NT2/D1 (cell line): ENCODE measurements at regions not wholly inside any gene's neighbourhood (a gene's known extent, or its start where the extent isn't known, plus 50 kb on each side); places are given as distances from the start of the nearest gene placed in this dataset.
"Not testable (repeated sequence)": the region's sequence is repeated elsewhere in the genome, so short reads cannot be mapped to it uniquely, and the experiment has no call there.

ENCODE experiments used
- DNase-seq: peaks from one replicate; pipeline ENCODE4 v3.0.0-alpha.2; 2011; ENCODE audit warnings: low read depth, low spot score
- H3K27me3 ChIP-seq: 2 replicates; pipeline ENCODE4 v1.6.0; 2011; ENCODE audit warnings: mild to moderate bottlenecking; ENCODE audit not compliant: insufficient read length, insufficient read depth
- H3K36me3 ChIP-seq: 2 replicates; pipeline ENCODE4 v1.6.1; 2011; ENCODE audit warnings: mild to moderate bottlenecking, low read length, mixed read lengths; ENCODE audit not compliant: insufficient read depth, insufficient read length
- H3K4me1 ChIP-seq: 2 replicates; pipeline ENCODE4 v1.5.1; 2011; ENCODE audit not compliant: insufficient read depth, insufficient read length
- H3K4me3 ChIP-seq: 2 replicates; pipeline ENCODE4 v1.5.1; 2011; ENCODE audit warnings: low read depth; ENCODE audit not compliant: insufficient read length
- H3K9ac ChIP-seq: 2 replicates; pipeline ENCODE4 v1.6.0; 2011; ENCODE audit warnings: low read depth; ENCODE audit not compliant: insufficient read length
- H3K9me3 ChIP-seq: 2 replicates; pipeline ENCODE4 v1.5.1; 2011; ENCODE audit warnings: mild to moderate bottlenecking, low read length; ENCODE audit not compliant: insufficient read depth
- SUZ12 ChIP-seq: IDR thresholded peaks from 2 replicates; pipeline ENCODE4 v1.6.1; 2011; ENCODE audit not compliant: insufficient read length, insufficient read depth; ENCODE audit errors: extremely low read depth
- YY1 ChIP-seq: IDR thresholded peaks from 2 replicates; pipeline ENCODE4 v1.6.1; 2011; ENCODE audit not compliant: insufficient read length, insufficient read depth
- ZNF274 ChIP-seq: IDR thresholded peaks from 2 replicates; pipeline ENCODE4 v1.6.1; 2011; ENCODE audit warnings: mild to moderate bottlenecking, low read depth, low read length

DNA sequence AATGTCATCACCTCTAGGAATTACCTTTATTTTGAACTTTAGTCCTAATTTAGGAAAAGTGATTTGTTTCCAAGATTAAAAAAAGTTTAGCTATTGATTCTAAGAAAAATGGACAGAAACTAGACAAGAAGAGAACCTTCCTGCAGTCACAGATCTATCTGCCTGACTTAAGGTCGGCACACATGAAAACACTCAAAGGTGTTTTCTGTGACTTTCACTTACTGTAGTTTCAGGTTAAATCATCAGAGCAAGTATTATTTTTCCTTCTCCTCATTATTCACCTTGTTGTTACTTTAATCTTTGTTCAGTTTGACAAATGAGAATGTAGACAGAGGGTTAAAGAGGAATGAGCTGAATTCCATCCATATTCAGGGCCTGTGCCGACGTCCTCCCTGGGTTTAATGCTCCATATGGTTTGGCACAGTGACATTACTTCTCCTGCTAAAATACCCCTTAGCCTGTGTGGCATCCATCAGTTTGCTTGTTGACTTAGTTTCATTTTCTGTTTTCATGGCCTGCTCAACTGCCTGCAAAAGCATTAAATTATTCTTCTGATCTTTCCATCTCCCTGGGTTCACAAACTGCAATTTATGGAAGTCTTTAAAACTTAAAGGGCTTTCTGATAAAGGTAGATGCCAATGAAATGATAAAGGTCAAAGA is 352.7 kb downstream of the NKX6-1 start:
- H3K9me3 ChIP-seq = no peaks in the 10 kb centered on the region
- no peak overlapping the region for H3K9ac ChIP-seq
- no peaks in the 10 kb centered on the region for H3K4me1 ChIP-seq
- DNase-seq = no peak
- H3K27me3 ChIP-seq = no peaks in the 10 kb centered on the region
- no peaks in the 10 kb centered on the region for H3K36me3 ChIP-seq
- no peak for TF ChIP-seq YY1
- TF ChIP-seq ZNF274 = no peak
- no peak for TF ChIP-seq SUZ12
- no peak overlapping the region for H3K4me3 ChIP-seq

GRCh38 chr4:84145176-84145575 is 353.9 kb downstream of the NKX6-1 start:
- H3K9ac ChIP-seq = no peak overlapping the region
- H3K4me1 ChIP-seq = no peaks in the 10 kb centered on the region
- H3K27me3 ChIP-seq = no peaks in the 10 kb centered on the region
- no peaks in the 10 kb centered on the region for H3K36me3 ChIP-seq
- TF ChIP-seq ZNF274 = no peak
- no peak for TF ChIP-seq YY1
- no peak for TF ChIP-seq SUZ12
- no peak overlapping the region for H3K4me3 ChIP-seq
- DNase-seq = no peak
- no peaks in the 10 kb centered on the region for H3K9me3 ChIP-seq

DNA sequence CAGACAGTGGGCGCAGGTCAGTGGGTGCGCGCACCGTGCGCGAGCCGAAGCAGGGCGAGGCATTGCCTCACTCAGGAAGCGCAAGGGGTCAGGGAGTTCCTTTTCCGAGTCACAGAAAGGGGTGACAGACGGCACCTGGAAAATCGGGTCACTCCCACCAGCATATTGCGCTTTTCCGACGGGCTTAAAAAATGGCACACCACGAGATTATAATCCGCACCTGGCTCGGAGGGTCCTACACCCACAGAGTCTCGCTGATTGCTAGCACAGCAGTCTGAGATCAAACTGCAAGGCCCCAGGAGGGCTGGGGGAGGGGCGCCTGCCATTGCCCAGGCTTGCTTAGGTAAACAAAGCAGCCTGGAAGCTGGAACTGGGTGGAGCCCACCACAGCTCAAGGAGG is 372.2 kb downstream of the NKX6-1 start:
- not testable (repeated sequence) for H3K9me3 ChIP-seq, H3K36me3 ChIP-seq, H3K4me1 ChIP-seq, H3K27me3 ChIP-seq
- Histone ChIP-seq H3K9ac (peak overlapping the region; percentile 32), H3K4me3 (peak overlapping the region; percentile 21)
- DNase-seq = peak; percentile 1

DNA sequence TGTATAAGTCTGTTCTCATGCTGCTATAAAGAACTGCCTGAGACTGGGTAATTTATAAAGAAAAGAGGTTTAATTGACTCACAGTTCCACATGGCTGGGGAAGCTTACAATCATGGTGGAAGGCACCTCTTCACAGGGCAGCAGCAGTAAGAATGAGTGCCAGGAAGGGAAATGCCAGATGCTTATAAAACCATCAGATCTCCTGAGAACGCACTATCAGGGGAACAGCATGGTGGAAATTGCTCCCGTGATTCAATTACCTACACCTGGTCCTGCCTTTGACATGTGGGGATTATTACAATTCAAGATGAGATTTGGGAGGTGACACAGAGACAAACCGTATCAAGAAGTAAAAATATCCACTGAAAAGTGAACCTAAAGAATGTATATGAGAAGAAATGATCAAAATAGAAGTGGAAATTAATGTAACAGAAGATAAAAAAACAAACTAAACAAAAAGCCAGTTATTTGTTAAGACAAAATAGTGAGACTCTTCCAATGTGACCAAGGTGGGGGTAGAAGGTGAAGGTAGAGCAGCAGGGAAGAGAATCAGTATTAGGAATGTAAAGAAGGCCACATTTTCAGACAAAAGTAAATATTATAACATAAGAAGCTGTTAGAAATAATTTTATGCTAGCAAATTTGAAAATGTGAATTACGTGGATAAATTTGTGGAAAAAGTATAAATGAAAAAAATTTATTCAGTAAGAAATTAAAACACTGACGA is 372.9 kb downstream of the NKX6-1 start:
- no peaks in the 10 kb centered on the region for H3K4me1 ChIP-seq
- no peaks in the 10 kb centered on the region for H3K36me3 ChIP-seq
- no peaks in the 10 kb centered on the region for H3K27me3 ChIP-seq
- no peak for DNase-seq
- TF ChIP-seq SUZ12 (no peak), ZNF274 (no peak), YY1 (no peak)
- H3K4me3 ChIP-seq = peak overlapping the region; percentile 21
- H3K9ac ChIP-seq = no peak overlapping the region
- no peaks in the 10 kb centered on the region for H3K9me3 ChIP-seq

DNA sequence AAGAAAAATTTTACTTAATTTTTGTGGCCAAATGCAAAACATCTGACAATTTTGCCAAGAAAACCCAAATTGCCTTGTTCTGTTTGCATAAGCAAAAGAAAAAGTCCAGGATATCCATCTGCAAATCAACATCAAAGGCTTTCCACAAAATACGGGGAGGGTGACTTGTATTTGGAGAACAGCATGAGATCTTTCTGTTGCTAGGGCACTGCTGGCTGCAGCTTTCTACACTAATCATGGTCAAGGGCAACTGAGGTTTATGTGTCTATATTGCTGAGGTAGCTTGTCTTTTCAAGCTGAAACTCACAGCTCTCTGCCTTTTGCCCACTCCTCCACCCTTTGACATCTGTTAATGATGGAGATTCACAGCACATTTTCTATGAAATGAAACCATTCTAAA is 389.1 kb downstream of the NKX6-1 start:
- Histone ChIP-seq H3K27me3 (no peaks in the 10 kb centered on the region), H3K4me1 (no peaks in the 10 kb centered on the region), H3K4me3 (no peak overlapping the region), H3K36me3 (no peaks in the 10 kb centered on the region), H3K9me3 (no peaks in the 10 kb centered on the region), H3K9ac (no peak overlapping the region)
- no peak for DNase-seq
- TF ChIP-seq ZNF274 (no peak), YY1 (no peak), SUZ12 (no peak)

DNA sequence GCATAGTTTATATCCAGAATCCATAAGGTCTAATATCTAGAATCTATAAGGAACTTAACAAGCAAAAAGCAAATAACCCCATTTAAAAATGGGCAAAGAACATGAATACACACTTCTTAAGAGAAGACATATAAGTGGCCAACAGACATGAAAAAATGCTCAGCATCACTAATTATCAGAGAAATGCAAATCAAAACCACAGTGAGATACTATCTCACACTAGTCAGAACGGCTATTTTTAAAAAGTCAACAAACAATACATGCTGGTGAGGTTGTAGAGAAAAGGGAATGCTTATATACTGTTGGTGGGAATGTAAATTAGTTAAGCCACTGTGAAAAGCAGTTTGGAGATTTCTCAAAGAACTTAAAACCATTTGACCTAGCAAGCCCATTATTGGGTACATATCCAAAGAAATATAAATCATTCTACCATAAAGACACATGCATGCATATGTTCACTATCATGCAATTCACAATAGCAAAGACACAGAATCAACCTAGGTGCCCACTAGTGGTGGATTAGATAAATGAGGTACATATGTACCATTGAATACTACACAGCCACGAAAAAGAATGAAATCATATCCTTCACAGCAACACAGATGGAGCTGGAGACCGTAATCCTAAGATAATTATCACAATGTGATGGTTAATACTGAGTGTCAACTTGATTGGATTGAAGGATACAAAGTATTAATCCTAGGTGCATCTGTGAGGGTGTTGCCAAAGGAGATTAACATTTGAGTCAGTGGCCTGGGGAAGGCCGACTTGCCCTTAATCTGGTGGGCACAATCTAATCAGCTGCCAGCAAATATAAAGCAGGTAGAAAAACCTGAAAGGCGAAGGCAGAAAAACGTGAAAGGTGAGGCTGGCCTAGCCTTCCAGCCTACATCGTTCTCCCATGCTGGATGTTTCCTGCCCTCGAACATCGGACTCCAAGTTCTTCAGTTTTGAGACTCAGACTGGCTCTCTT is 397.2 kb downstream of the NKX6-1 start:
- H3K36me3 ChIP-seq, DNase-seq, H3K9ac ChIP-seq, H3K4me1 ChIP-seq, H3K27me3 ChIP-seq, H3K4me3 ChIP-seq, H3K9me3 ChIP-seq: not testable (repeated sequence)

DNA sequence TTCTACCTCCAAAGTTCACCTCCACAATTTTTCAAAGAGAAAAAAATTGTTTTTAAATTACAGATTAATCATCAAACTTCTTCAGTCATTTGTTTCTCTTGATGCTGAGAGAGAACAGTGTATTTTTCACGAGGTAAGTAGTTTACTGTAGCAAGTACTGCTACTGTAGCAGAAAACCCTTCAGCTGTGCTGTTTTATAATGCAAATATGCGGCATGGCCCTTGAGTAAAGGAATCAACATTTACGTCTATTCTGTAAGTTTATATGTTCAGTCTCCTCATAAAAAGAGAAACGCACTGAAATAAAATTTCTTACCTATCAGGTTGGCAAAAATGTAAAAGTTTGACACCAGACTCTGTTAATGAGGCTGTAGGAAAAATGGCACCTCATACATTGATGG is 399.0 kb downstream of the NKX6-1 start:
- no peak overlapping the region for H3K4me3 ChIP-seq
- H3K4me1 ChIP-seq = no peaks in the 10 kb centered on the region
- DNase-seq = no peak

More for the DNA sequence above, 399.0 kb downstream of the NKX6-1 start:
- no peaks in the 10 kb centered on the region for H3K27me3 ChIP-seq
- H3K9me3 ChIP-seq = no peaks in the 10 kb centered on the region
- no peaks in the 10 kb centered on the region for H3K36me3 ChIP-seq
- no peak for TF ChIP-seq ZNF274
- TF ChIP-seq YY1 = no peak
- no peak for TF ChIP-seq SUZ12
- no peak overlapping the region for H3K9ac ChIP-seq
